Heart left ventricle (tissue), 16 donors: ENCODE measurements at regions not wholly inside any gene's neighbourhood (a gene's known extent, or its start where the extent isn't known, plus 50 kb on each side); places are given as distances from the start of the nearest gene placed in this dataset.

ENCODE experiments used
- ATAC-seq, 4 donors: fragments of 200-7000 bp; cut with Tn5 transposase; one replicate each; pipeline ENCODE4 v1.9.1; 2020 to 2022; ENCODE audit warnings: moderate library complexity in 4 of 4, mild to moderate bottlenecking in 3 of 4, moderate number of reproducible peaks in 1 of 4
- DNase-seq, 5 donors: peaks; one replicate each; pipeline ENCODE4 v3.0.0-alpha.2; 2020
- H3K27ac ChIP-seq, 12 donors: fragments of 200-600 bp; sonication (generic) in 4 of 12; one replicate each; pipeline versions ENCODE4 v1.5.0 to v1.8.0; 2016 to 2022; ENCODE audit warnings: mild to moderate bottlenecking in 2 of 12
- H3K27me3 ChIP-seq, 9 donors: fragments of 200-600 bp; sonication (generic) in 2 of 9; one replicate each; pipeline versions ENCODE4 v1.5.1 to v1.8.0; 2016 to 2022; ENCODE audit warnings: mild to moderate bottlenecking in 3 of 9
- H3K36me3 ChIP-seq, 9 donors: fragments of 200-600 bp; sonication (generic) in 2 of 9; one replicate each; pipeline versions ENCODE4 v1.5.0 to v1.8.0; 2018 to 2022; ENCODE audit warnings: mild to moderate bottlenecking in 2 of 9
- H3K4me1 ChIP-seq, 12 donors: fragments of 200-600 bp; sonication (generic) in 4 of 12; one replicate each; pipeline versions ENCODE4 v1.5.0 to v1.8.0; 2016 to 2022; ENCODE audit warnings: mild to moderate bottlenecking in 3 of 12
- H3K4me3 ChIP-seq, 12 donors: fragments of 200-600 bp; sonication (generic) in 4 of 12; one replicate each; pipeline versions ENCODE4 v1.5.0 to v1.8.0; 2017 to 2022; ENCODE audit warnings: mild to moderate bottlenecking in 9 of 12, moderate library complexity in 4 of 12
- H3K9me3 ChIP-seq, 12 donors: fragments of 200-600 bp; sonication (generic) in 4 of 12; one replicate each; pipeline versions ENCODE4 v1.5.0 to v1.8.0; 2016 to 2022; ENCODE audit warnings: mild to moderate bottlenecking in 1 of 12
- CTCF ChIP-seq, 12 donors: fragments of 200-600 bp; sonication (generic) in 4 of 12; IDR thresholded peaks; one replicate each; pipeline versions ENCODE4 v1.5.0 to v1.8.0; 2018 to 2022; ENCODE audit warnings: antibody characterized with exemption in 12 of 12, mild to moderate bottlenecking in 5 of 12
- POLR2A ChIP-seq, 2 donors: fragments of 450-650 bp; IDR thresholded peaks; one replicate each; pipeline ENCODE4 v1.6.1; 2017; ENCODE audit warnings: antibody characterized with exemption in 2 of 2, mild to moderate bottlenecking in 2 of 2, moderate library complexity in 2 of 2
- WGBS, 4 donors: extraction: QIAGEN DNeasy Blood & Tissue Kit in 2 of 4; methylation state at CpG; one replicate each; pipeline versions ENCODE4 v1.1.5 to v1.1.7; 2013 to 2018; 5-methylcytosine and 5-hydroxymethylcytosine counted together
- intact Hi-C, 10 donors: fragments of 100-400 bp; cut with DNase I; formaldehyde crosslinking; loops; one replicate each; pipeline versions ENCODE4 v1.11.1 to v1.14.2; 2022
- donor health status: ischemic (EF 13 %, LVEDD 7.1; RV severe dilation, severe dysfunction).
- donor health status: healthy with polysubstance abuse.
- donor health status: DM: no; HTN: yes; CAD: no.
- donor health status: DM: no; HTN: no; CAD: no.
- donor health status: ischemic (EF 25% LVEDD 6.9; RV normal size, moderate dysfunction).
- donor health status: ischemic (EF 25% LVEDD 5.7; RV mildly dilated, moderate dysfunction).
- donor health status: healthy.
- donor health status: DM: yes; HTN: yes; CAD: no.
- donor health status: ischemic (EF 35%, LVEDD 5.7; RV mildly dilated, moderate dysfunction).
- donor health status: nonischemic (EF 11% LVEDD 7.7; RV severe dilation, severe dysfunction).
- donor health status: DM: yes; HTN: yes; CAD: no.
- donor health status: PGD.
- donor health status: ischemic (EF 29% LVEDD 5.4; RV normal size, mild dysfunction).
- donor health status: nonischemic (EF 23%, LVEDD 6.1; RV moderate dilation, normal function).

GRCh38 chr5:109945097-109945678, 255.5 kb downstream of the MAN2A1 start:
- Histone ChIP-seq H3K27me3 (peaks cover 0 to 11% (median 0%) of the 10 kb centered on the region in 9 donors), H3K4me3 (no peak overlapping the region), H3K36me3 (no peaks in the 10 kb centered on the region), H3K9me3 (peaks cover 0 to 7% (median 2%) of the 10 kb centered on the region in 12 donors), H3K27ac (no peak overlapping the region), H3K4me1 (no peaks in the 10 kb centered on the region)
- intact Hi-C loops: no loop called here
- ATAC-seq (no peak), DNase-seq (no peak)
- WGBS, 4 donors: 79 to 93% (median 84%) methylated on average over 6 of the region's 6 CpGs
- TF ChIP-seq CTCF (IDR thresholded peaks at IDR 0.05): no peak
- no peak for TF ChIP-seq POLR2A (IDR thresholded peaks at IDR 0.05)

DNA sequence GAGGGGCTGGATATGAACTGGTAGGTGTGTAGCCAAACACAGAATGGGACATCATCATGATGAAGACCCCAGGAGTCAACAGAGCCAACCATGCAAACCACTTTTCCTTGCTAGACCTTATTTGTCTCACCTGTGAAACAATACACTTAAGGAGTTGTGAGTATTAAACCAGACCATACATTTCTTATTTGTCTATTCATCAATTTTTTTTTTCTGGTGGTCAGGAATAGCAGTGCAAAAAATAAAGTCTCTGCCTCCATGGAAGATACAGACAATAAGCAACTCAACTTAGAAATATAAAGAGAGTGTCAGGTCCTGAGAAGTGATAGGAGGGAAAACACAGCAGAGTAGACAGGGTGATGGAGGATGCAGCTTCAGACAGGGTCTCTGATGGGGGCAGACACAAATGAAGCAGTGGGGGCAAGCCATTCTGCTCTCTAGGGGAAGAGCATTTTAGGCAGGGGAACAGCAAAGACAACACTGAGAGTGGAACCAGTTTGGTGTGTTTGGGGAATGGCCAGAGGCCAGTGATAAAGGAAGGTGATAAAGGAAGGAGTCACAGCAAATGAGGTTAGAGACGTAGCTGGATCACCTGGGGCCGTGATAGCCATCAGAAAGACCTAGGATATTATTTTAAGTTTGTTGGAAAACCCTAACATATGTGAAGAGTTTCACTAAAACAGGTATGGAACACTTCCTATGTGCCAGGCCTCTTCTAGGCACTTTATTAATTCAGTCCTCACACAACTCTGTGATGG, 256.2 kb downstream of the MAN2A1 start:
- no peak for TF ChIP-seq CTCF (IDR thresholded peaks at IDR 0.05)
- no peak for TF ChIP-seq POLR2A (IDR thresholded peaks at IDR 0.05)
- H3K4me3 ChIP-seq: no peak overlapping the region
- H3K36me3 ChIP-seq: no peaks in the 10 kb centered on the region
- DNase-seq (no peak), ATAC-seq (no peak)
- no peaks in the 10 kb centered on the region for H3K4me1 ChIP-seq
- peaks cover 0 to under 1% (median 0%) of the 10 kb centered on the region in 12 donors for H3K9me3 ChIP-seq
- intact Hi-C loops: no loop called here
- WGBS, 4 donors: 87 to 90% (median 88%) methylated on average over 2 of the region's 2 CpGs
- no peak overlapping the region for H3K27ac ChIP-seq
- peaks cover 0 to 6% (median 0%) of the 10 kb centered on the region in 9 donors for H3K27me3 ChIP-seq

DNA sequence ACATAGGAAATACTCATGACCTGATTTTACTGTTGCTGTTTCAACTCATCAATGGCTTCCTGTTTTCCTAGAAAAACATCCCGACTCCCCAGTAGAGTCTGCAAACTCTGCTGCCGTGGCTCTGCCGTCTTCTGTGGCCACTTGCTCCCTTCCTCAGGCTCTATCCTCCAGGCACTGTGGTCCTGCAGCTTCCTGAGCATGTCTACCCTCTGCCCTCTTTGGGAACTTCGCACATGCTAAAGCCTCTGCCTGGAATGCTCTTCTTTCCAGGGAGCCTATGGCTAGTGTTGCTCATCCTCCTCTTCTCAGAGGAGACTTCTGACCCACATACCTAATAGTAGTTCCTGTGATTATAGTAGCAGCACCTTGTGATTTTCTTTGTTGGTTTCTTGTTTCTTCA, 256.9 kb downstream of the MAN2A1 start:
- TF ChIP-seq POLR2A (IDR thresholded peaks at IDR 0.05) (no peak), CTCF (IDR thresholded peaks at IDR 0.05) (no peak)
- DNase-seq (no peak), ATAC-seq (no peak)
- Histone ChIP-seq H3K36me3 (no peaks in the 10 kb centered on the region), H3K4me1 (no peaks in the 10 kb centered on the region), H3K9me3 (no peaks in the 10 kb centered on the region), H3K27me3 (peaks cover 0 to 6% (median 0%) of the 10 kb centered on the region in 9 donors), H3K27ac (no peak overlapping the region), H3K4me3 (no peak overlapping the region)
- intact Hi-C loops: no loop called here
- 45 to 70% (median 58%) methylated on average over 4 of the region's 4 CpGs for WGBS, 4 donors

- no peak overlapping the region for H3K27ac ChIP-seq
- ATAC-seq (no peak), DNase-seq (no peak)
- no peaks in the 10 kb centered on the region for H3K4me1 ChIP-seq
- 72 to 83% (median 75%) methylated on average over 3 of the region's 3 CpGs for WGBS, 4 donors
- intact Hi-C loops: no loop called here
- no peaks in the 10 kb centered on the region for H3K36me3 ChIP-seq
- H3K9me3 ChIP-seq: no peaks in the 10 kb centered on the region
- peaks cover 0 to 6% (median 0%) of the 10 kb centered on the region in 9 donors for H3K27me3 ChIP-seq
- H3K4me3 ChIP-seq: no peak overlapping the region
- no peak for TF ChIP-seq POLR2A (IDR thresholded peaks at IDR 0.05)
- no peak for TF ChIP-seq CTCF (IDR thresholded peaks at IDR 0.05)
Measured at GRCh38 chr5:109947667-109948066, 257.9 kb downstream of the MAN2A1 start.
